ENCODE measurements at regions not wholly inside any gene's neighbourhood (a gene's known extent, or its start where the extent isn't known, plus 50 kb on each side); places are given as distances from the start of the nearest gene placed in this dataset.

DNA sequence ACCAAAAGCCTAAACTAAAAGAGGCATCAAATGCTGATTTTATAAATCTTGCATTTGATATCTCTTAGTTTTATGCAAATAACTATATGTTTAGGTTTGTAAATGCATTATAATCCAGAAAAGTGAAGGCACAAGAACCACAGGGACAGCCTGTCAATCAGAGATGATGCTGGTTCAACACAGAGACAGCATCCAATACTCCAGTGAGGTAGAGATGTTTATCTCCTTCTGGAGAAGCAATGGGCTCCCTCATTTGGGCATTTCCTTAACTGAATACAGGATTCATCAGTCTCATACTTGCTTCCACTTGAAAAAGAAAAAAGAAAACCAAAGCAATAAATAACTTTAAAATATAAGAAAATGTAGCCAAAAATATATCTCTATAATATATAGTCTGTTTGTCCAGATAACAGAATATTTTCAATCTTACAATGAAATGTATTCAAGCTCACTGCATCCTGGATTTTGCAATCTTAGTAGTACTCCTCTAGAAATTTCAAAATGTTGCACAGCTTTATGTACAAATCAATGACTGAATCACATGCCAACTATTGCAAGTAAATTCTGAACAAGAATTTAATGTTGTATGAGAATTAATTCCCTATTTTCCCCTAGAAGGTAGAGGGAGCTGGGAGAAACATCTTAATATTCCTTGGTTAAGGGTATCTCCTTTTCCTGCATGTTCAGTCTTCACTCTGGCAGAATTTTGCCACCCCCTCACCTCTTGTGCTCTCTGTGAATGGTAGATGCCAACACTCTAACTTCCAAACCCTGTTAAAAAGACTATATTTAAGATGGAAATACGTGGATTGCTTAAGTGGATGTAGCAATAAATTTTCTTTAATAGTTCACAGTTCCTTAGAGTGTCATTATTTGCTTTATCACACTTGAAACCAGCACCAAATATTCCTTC is 191.1 kb upstream of the GAS1 start:
- intact Hi-C loops (cut with DNase I), result no loop called here
- Histone ChIP-seq H3K4me3 (no peak overlapping the region), H3K27me3 (no peaks in the 10 kb centered on the region), H3K36me3 (no peaks in the 10 kb centered on the region), H3K9me3 (no peaks in the 10 kb centered on the region), H3K4me1 (no peaks in the 10 kb centered on the region), H3K27ac (no peak overlapping the region)
- no peak for TF ChIP-seq POLR2AphosphoS5 (IDR thresholded peaks at IDR 0.05; ENCODE audit: insufficient read depth in 1 of 2, low read depth in 1 of 2)
- TF ChIP-seq CTCF (IDR thresholded peaks at IDR 0.05), result no peak
- TF ChIP-seq POLR2A (IDR thresholded peaks at IDR 0.05), result no peak
- no peak for DNase-seq (ENCODE audit: extremely low spot score in 2 of 2)

DNA sequence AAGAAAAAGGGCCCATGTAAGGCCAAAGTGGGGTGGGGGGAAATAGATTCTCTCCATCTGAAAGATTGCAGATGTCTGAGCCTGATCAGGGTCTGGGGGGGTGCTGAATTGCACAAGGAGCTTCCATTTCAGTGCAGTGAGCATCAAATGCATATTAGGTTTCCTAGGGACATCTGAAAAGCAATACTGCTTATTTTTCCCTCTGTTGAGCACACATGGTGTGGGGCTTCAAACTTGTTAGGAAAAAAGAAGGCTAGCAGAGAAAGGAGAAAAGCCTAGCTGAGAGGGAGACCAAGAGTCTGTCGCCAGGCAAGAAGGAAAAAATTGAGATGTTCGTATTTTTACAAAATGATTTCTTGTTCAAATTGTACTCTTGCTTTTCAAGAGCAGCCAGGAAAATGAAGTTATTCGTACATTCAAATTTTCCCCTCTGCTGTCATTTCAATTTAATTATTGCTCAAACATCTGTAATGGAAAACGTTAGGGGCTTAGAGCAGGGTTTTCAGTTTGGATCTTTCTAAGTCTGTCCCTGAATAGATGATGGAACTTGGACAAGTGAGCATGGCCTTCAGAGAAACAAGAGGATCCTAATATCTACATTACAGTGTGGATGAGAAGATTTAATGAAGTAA is 191.9 kb upstream of the GAS1 start:
- no peak for DNase-seq (ENCODE audit: extremely low spot score in 2 of 2)
- H3K36me3 ChIP-seq, result no peaks in the 10 kb centered on the region
- TF ChIP-seq POLR2A (IDR thresholded peaks at IDR 0.05) (no peak), CTCF (IDR thresholded peaks at IDR 0.05) (no peak), POLR2AphosphoS5 (IDR thresholded peaks at IDR 0.05; ENCODE audit: insufficient read depth in 1 of 2, low read depth in 1 of 2) (no peak)
- intact Hi-C loops (cut with DNase I), result no loop called here
- H3K9me3 ChIP-seq, result no peaks in the 10 kb centered on the region
- H3K4me1 ChIP-seq, result no peaks in the 10 kb centered on the region
- H3K27me3 ChIP-seq, result no peaks in the 10 kb centered on the region
- no peak overlapping the region for H3K27ac ChIP-seq
- no peak overlapping the region for H3K4me3 ChIP-seq

DNA sequence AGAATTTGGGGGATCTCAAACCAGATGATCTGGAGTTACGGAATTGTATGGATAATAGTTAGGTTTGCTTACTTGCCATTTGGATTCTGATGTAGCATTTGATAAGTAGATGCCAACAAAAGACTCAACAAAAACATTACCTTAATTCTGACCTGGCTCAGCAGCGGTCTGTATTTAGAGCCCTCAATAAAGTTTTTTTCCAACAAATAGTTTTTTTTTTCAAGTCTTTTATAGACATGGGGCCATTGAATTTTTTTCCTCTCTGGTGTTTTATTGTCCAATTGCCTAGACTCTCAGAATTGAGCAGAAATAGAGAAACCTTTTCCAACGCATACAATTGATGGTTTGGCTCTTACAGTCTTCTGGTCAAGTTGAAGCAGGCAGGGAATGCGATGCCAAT is 192.8 kb upstream of the GAS1 start:
- no peaks in the 10 kb centered on the region for H3K27me3 ChIP-seq
- no peak overlapping the region for H3K27ac ChIP-seq
- H3K36me3 ChIP-seq, result no peaks in the 10 kb centered on the region
- H3K4me3 ChIP-seq, result no peak overlapping the region
- no peaks in the 10 kb centered on the region for H3K9me3 ChIP-seq
- TF ChIP-seq CTCF (IDR thresholded peaks at IDR 0.05) (no peak), POLR2A (IDR thresholded peaks at IDR 0.05) (no peak), POLR2AphosphoS5 (IDR thresholded peaks at IDR 0.05; ENCODE audit: insufficient read depth in 1 of 2, low read depth in 1 of 2) (no peak)
- DNase-seq (ENCODE audit: extremely low spot score in 2 of 2), result no peak
- intact Hi-C loops (cut with DNase I), result loop anchor here (10.0 kb wide), 1 partner anchor 195 kb away; the partner anchor contains the start of gene GAS1
- no peaks in the 10 kb centered on the region for H3K4me1 ChIP-seq

GRCh38 chr9:87140605-87141109 is 193.4 kb upstream of the GAS1 start:
- Histone ChIP-seq H3K9me3 (no peaks in the 10 kb centered on the region), H3K36me3 (no peaks in the 10 kb centered on the region), H3K4me3 (no peak overlapping the region), H3K27me3 (no peaks in the 10 kb centered on the region), H3K4me1 (no peaks in the 10 kb centered on the region), H3K27ac (no peak overlapping the region)
- DNase-seq (ENCODE audit: extremely low spot score in 2 of 2), result no peak
- TF ChIP-seq POLR2AphosphoS5 (IDR thresholded peaks at IDR 0.05; ENCODE audit: insufficient read depth in 1 of 2, low read depth in 1 of 2) (no peak), CTCF (IDR thresholded peaks at IDR 0.05) (no peak)
- intact Hi-C loops (cut with DNase I), result loop anchor here (10.0 kb wide), 1 partner anchor 196 kb away; the partner anchor contains the start of gene GAS1

All from vagina (tissue), 2 donors.